ENCODE measurements at regions not wholly inside any gene's neighbourhood (a gene's known extent, or its start where the extent isn't known, plus 50 kb on each side); places are given as distances from the start of the nearest gene placed in this dataset.

- peaks cover 0 to 11% (median 0%) of the 10 kb centered on the region in 4 donors for H3K9me3 ChIP-seq
- DNase-seq (ENCODE audit: low spot score in 2 of 2), result no peak
- no peaks in the 10 kb centered on the region for H3K4me1 ChIP-seq
- H3K27me3 ChIP-seq, result no peaks in the 10 kb centered on the region
- TF ChIP-seq, protein P1, sequence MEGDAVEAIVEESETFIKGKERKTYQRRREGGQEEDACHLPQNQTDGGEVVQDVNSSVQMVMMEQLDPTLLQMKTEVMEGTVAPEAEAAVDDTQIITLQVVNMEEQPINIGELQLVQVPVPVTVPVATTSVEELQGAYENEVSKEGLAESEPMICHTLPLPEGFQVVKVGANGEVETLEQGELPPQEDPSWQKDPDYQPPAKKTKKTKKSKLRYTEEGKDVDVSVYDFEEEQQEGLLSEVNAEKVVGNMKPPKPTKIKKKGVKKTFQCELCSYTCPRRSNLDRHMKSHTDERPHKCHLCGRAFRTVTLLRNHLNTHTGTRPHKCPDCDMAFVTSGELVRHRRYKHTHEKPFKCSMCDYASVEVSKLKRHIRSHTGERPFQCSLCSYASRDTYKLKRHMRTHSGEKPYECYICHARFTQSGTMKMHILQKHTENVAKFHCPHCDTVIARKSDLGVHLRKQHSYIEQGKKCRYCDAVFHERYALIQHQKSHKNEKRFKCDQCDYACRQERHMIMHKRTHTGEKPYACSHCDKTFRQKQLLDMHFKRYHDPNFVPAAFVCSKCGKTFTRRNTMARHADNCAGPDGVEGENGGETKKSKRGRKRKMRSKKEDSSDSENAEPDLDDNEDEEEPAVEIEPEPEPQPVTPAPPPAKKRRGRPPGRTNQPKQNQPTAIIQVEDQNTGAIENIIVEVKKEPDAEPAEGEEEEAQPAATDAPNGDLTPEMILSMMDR (IDR thresholded peaks at IDR 0.05), result no peak
- TF ChIP-seq EP300 (IDR thresholded peaks at IDR 0.05), result no peak
- no peak for TF ChIP-seq POLR2A (IDR thresholded peaks at IDR 0.05)
- H3K4me3 ChIP-seq, result no peak overlapping the region
- H3K36me3 ChIP-seq, result no peaks in the 10 kb centered on the region
- no peak overlapping the region for H3K27ac ChIP-seq
Observed at GRCh38 chr20:22006306-22006705, 300.8 kb downstream of the PAX1 start.

- no peaks in the 10 kb centered on the region for H3K27me3 ChIP-seq
- WGBS, 2 donors, result 48 to 84% methylated on average over 2 of the region's 2 CpGs
- no peak for DNase-seq (ENCODE audit: low spot score in 2 of 2)
- TF ChIP-seq EP300 (IDR thresholded peaks at IDR 0.05) (no peak), POLR2A (IDR thresholded peaks at IDR 0.05) (no peak)
- TF ChIP-seq, protein P1 (IDR thresholded peaks at IDR 0.05), result no peak
- no peak overlapping the region for H3K27ac ChIP-seq
- H3K4me3 ChIP-seq, result no peak overlapping the region
- H3K4me1 ChIP-seq, result no peaks in the 10 kb centered on the region
- no peaks in the 10 kb centered on the region for H3K36me3 ChIP-seq
- peaks cover 0 to 11% (median 0%) of the 10 kb centered on the region in 4 donors for H3K9me3 ChIP-seq
Observed at GRCh38 chr20:22005535-22005934, 300.1 kb downstream of the PAX1 start.

GRCh38 chr20:22004946-22005345 lies 299.5 kb downstream of the PAX1 start:
- DNase-seq (ENCODE audit: low spot score in 2 of 2), result no peak
- Histone ChIP-seq H3K9me3 (peaks cover 0 to 11% (median 0%) of the 10 kb centered on the region in 4 donors), H3K4me1 (no peaks in the 10 kb centered on the region), H3K27ac (no peak overlapping the region), H3K27me3 (no peaks in the 10 kb centered on the region), H3K36me3 (no peaks in the 10 kb centered on the region), H3K4me3 (no peak overlapping the region)
- 81 to 83% methylated on average over 2 of the region's 2 CpGs for whole genome bisulfite sequencing, 2 donors
- no peak for TF ChIP-seq EP300 (IDR thresholded peaks at IDR 0.05)

GRCh38 chr20:22003680-22004079 lies 298.2 kb downstream of the PAX1 start:
- TF ChIP-seq, protein P1 (IDR thresholded peaks at IDR 0.05), result no peak
- TF ChIP-seq POLR2A (IDR thresholded peaks at IDR 0.05) (no peak), EP300 (IDR thresholded peaks at IDR 0.05) (no peak)
- no peak overlapping the region for H3K27ac ChIP-seq
- H3K27me3 ChIP-seq, result no peaks in the 10 kb centered on the region
- peaks cover 0 to under 1% (median 0%) of the 10 kb centered on the region in 4 donors for H3K9me3 ChIP-seq
- DNase-seq (ENCODE audit: low spot score in 2 of 2), result no peak
- no peaks in the 10 kb centered on the region for H3K36me3 ChIP-seq
- H3K4me1 ChIP-seq, result no peaks in the 10 kb centered on the region
- no peak overlapping the region for H3K4me3 ChIP-seq

- H3K27ac ChIP-seq, result no peak overlapping the region
- WGBS, 2 donors, result 65 to 83% methylated on average over 1 of the region's 1 CpG
- peaks cover 0 to 3% (median 0%) of the 10 kb centered on the region in 4 donors for H3K9me3 ChIP-seq
- no peaks in the 10 kb centered on the region for H3K4me1 ChIP-seq
- TF ChIP-seq, protein P1 (IDR thresholded peaks at IDR 0.05), result no peak
- no peaks in the 10 kb centered on the region for H3K27me3 ChIP-seq
- no peak overlapping the region for H3K4me3 ChIP-seq
- no peak for DNase-seq (ENCODE audit: low spot score in 2 of 2)
- no peaks in the 10 kb centered on the region for H3K36me3 ChIP-seq
Observed at GRCh38 chr20:22001886-22002285, 296.4 kb downstream of the PAX1 start.

DNA sequence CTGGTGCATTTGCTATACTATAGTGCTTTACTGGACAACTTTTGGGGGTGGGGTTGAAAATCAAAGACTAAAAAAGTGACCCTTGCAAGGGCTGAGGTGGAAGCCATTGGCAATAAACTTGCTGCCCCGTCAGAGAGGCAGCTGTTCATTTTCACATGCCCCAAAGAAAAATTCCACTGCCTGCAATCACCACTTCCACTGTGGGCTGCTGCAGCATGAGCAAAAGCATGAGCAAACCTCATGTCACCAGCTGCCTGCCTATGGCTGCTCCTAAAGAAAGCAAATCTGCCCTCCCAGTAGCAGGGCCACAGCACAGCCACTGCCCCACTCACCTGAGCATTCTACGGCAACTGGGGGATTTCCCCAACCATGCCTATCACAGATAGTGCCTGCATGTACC lies 290.0 kb downstream of the PAX1 start:
- H3K9me3 ChIP-seq, result peaks cover 0 to 3% (median 2%) of the 10 kb centered on the region in 4 donors
- no peak overlapping the region for H3K4me3 ChIP-seq
- WGBS, 2 donors, result 86 to 93% methylated on average over 2 of the region's 2 CpGs
- no peaks in the 10 kb centered on the region for H3K36me3 ChIP-seq
- no peak for TF ChIP-seq EP300 (IDR thresholded peaks at IDR 0.05)
- TF ChIP-seq POLR2A (IDR thresholded peaks at IDR 0.05), result no peak
- TF ChIP-seq, protein P1 (IDR thresholded peaks at IDR 0.05), result no peak
- H3K27me3 ChIP-seq, result no peaks in the 10 kb centered on the region
- H3K27ac ChIP-seq, result no peak overlapping the region
- no peaks in the 10 kb centered on the region for H3K4me1 ChIP-seq
- no peak for DNase-seq (ENCODE audit: low spot score in 2 of 2)
